NCI-H524 (cell line): ENCODE measurements at regions not wholly inside any gene's neighbourhood (a gene's known extent, or its start where the extent isn't known, plus 50 kb on each side); places are given as distances from the start of the nearest gene placed in this dataset.

ENCODE experiments used
- DNase-seq, 2 experiments: peaks; one replicate each; lab custom pipeline; 2025; lab: John Stamatoyannopoulos, UW

DNA sequence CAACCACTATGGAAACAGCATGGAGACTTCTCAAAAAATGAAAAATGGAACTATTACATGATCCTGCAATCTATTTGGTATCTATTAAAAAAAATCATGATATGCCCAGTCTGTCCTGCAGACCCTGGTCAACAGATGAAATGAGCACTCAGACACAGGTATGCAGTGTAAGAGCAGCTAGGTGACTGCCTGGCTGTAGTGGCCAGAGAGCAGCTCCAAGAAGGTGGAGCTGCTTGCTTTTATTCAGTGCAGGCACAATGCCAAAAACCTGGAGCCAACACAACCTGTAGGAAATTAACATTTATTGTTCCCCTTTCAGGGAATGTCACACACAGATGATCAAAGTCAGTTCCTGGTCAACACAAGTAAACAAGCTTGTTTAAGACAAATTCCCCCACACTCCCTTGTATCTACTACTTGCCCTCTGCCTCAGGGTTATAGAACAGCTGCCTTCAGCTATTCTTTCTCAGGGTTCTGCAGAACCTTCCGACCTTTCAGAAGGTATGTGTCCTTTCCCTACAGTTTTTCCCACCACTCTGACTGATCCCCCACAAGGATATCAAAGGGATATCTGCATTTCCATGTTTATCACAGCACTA lies 933.7 kb upstream of the SLITRK5 start:
- no peak for DNase-seq

DNA sequence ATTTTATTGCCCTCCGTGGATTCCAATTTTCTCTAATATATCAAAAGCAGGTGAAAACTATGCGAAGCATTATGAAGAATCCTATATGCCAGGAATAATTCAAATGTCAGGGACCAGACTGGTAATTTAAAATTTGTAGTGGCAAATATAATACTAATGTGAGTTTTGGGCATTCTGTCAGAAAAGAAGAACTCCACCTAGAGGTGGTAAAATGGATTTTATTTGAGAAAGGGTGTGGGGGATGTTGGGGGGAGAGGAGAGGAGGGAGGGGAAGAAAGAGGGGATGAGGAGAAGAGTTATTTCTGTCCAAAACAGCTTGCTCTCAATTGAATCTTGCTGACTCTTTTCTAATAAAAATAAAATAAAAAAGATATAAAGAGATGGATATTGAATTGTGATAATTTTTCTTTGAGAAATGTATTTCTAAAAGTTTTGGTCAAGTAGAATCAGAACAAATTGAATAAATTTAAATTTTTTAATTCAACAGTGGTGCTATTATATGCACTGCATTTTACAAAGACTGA lies 929.3 kb upstream of the SLITRK5 start:
- DNase-seq = peak in 1 of 2 experiments; percentile 13

DNA sequence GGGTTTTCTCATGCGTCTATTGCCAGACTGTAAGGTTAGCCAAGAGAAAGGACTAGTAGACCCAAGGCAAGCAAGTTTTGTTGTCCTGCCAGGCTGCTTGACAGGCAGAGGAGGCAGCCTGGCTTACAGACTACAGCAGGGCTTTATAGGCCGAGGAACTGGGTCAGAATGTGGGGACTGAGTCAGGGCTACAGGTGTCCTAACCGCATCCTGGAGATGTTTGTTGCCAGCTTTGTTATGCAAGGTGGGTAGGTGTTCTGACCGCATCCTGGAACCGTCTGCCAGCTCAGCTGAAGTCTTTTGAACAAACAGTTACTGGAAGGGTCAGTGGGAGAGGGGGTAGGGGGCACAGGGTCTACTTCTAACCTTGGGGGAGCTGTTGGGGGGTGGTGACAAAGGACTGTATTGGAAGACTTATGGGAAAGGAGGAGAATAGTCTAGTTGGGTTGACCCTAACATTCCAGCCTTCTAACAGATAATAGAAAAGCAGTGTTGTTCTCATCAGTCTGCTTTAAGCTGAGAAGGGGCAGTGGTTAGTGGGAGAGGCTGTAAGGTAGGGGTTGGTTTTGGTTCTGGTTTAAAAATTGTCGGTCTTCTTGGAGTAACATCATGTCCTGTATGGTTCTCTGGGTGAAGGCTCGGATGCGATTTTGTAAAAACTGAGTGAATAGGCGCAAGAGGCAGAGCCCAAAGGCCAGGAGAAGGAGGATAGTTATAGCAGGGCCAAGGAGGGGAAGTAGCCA lies 913.8 kb upstream of the SLITRK5 start:
- DNase-seq = no peak

- DNase-seq = no peak
Measured at GRCh38 chr13:86758116-86758515, 913.1 kb upstream of the SLITRK5 start.

DNA sequence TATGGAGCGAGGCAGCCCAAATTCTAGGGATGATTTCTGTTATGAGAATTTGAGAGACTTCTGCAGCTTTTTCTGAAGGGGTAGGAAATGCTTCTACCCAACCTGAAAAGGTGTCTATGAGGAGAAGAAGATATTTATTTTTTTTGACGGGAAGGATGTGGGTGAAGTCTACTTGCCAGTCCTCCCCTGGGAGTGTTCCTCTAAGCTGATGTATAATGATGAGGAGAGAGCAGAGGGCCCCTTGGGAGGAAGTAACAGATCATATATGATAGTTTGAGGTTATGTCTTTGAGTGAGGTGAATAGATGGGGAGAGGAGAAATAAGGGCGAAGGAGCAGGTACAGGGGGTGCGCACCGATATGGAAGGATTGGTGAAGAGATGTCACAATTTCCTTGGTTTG lies 910.6 kb upstream of the SLITRK5 start:
- DNase-seq = no peak

- DNase-seq = no peak
Measured at GRCh38 chr13:86765462-86765861, 905.7 kb upstream of the SLITRK5 start.

GRCh38 chr13:86788616-86789015 lies 882.6 kb upstream of the SLITRK5 start:
- no peak for DNase-seq

DNA sequence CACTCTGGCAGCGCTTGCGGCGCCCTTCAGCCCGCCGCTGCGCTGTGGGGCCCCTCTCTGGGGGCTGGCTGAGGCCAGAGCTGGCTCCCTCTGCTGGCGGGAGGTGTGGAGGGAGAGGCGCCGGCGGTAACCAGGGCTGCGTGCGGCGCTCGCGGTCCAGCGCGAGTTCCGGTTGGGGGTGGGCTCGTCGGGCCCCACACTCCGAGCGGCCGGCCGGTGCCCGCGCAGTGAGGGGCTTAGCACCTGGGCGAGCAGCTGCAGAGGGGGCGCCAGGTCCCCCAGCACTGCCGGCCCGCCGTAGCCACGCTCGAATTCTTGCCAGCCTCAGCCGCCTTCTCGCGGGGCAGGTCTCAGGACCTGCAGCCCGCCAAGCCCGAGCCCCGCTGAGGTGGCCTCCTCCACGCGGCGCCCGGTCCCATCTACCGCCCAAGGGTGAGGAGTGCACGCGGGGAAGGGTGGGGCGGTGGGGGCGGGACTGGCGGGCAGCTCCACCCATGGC lies 879.0 kb upstream of the SLITRK5 start:
- DNase-seq = no peak

DNA sequence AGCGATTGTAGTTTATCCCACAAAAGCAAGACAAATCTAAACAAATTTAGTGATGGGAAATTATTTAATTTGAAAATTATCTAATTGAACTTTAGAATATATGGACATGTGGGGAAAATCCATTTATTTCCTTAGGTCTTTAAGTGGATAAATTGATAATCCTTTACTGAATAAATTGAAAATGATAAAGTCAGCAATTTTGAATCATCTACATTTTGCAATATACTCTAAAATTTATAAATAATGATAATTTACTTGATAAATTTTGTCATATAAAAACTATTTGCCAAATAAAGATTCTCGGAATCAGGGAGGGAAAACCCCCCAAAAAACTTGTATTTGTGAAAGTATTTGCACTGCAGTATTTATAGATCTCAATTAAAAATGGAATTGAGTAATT lies 875.3 kb upstream of the SLITRK5 start:
- no peak for DNase-seq

DNA sequence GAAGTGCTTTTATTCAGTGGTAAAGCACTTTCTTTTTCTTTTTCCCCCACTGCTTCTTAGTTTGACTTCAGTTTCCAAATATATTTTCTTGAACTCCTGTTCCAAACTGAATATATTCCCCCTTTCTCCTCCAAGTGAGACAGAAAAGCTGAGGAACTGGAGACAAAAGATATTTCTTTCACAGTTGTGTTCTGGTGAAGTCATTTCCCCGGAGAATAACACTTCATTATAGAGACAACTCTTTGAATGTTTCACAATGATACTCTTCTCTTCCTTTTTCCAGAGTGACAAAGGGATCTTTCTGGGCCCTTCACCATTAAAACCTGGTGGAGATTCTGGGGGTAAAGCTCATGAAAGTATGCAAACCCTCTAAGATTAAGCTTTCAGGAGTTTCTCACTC lies 860.8 kb upstream of the SLITRK5 start:
- DNase-seq = peak in 1 of 2 experiments; percentile 38

GRCh38 chr13:86813198-86813597 lies 858.0 kb upstream of the SLITRK5 start:
- peak; percentile 36 to 83 for DNase-seq

GRCh38 chr13:86825410-86825809 lies 845.8 kb upstream of the SLITRK5 start:
- DNase-seq = no peak

GRCh38 chr13:86826232-86826631 lies 844.9 kb upstream of the SLITRK5 start:
- no peak for DNase-seq

GRCh38 chr13:86830046-86830445 lies 841.1 kb upstream of the SLITRK5 start:
- no peak for DNase-seq

DNA sequence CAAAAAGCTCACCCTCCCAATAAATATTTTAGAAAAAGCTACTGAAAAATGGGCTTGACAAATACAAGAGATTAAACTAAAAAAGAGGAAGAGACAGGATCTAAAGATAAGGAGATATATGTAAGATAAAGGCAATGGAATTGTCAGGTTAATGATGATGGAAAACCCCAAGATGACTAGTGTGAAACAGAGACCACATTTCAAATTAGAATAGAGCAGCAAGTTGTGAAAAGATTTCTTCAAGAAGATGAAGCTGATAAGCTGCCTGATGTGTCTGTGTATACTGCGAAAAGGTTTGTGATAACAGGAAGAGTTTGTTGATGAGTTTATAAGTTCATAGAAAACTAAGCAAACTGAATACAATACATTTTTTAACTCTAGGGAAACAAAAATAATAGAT lies 840.1 kb upstream of the SLITRK5 start:
- no peak for DNase-seq

- no peak for DNase-seq
Measured at GRCh38 chr13:86838411-86839120, 832.6 kb upstream of the SLITRK5 start.

DNA sequence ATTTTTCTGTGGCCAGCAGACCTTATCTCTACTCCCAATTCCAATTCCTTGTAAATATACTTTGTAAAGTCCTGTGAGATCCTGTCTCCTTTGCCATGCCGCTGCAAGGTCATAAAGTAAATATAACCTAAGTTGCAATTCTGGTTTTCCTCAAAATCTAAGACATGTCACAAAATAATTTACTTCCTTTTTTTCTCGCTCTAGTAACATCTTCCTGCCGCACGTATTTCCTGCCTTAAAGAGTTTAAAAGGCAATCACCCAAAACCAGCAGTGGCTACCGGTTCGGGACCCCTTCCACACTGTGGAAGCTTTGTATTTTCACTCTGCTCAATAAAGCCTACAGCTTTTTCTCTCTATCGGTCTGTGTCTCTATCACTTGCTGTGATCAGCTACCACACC lies 832.0 kb upstream of the SLITRK5 start:
- DNase-seq = no peak

DNA sequence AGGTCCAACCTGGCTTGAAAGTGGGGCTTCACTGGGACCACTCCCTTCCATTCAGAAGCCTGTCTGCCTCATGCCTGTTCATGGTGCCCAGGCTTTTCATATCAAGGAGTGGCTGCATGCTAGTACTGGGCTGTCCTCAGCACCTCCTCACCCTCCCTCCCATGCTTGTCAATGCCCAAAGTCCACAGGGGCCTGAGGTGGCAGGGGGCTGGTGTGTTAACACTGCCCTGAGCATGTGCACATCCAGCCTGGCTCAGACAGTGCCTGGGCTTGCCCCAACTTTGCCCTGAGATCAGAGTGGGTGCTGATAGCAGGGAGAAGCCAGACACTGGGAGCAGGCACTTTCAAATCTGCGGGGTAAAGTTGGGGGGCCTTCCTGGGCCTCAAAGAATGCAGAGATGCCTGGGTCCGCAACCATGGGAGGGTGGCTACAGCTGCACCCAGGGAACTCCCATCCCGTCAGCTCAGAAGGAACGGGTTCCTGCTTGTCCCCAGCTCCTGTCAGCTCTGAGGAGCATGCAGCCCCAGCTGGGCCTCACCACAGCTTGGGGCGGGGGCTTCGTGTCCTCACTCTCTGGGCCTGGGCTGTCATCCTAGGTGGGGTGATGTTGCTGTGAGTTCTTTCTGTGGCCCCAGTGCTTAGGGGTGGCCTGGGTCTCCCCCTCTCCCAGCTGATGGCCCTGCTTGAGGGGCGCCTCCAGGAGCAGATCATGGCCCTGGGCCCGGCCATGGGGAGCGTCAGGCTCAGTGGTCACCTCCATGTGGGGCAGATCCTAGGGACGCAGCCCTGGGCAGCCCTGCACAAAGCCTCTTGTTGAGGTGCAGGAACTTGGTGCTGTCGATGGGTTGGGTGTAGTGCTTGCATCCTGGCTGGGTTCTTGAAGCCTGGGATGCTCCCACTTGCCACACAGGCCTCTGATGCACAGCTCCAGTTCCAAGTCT lies 830.6 kb upstream of the SLITRK5 start:
- DNase-seq = no peak

DNA sequence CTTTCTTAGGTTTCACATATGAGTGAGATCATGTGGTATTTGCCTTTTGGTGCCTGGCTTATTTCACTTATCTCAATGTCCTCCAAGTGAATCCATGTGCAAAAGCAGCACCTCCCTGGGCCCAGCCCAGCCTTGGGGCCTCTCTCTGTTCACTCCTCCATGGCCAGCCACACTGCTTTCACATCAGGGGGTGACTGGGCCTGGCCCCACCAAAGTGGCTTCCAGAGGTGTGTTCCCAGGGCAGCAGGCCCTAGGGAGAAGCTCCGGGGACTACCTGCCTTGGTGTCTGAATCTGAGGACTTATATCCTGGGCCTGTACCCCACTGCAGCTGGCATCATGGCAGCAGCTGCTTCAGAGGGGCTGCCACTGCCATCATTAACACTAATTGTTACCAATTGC lies 829.9 kb upstream of the SLITRK5 start:
- no peak for DNase-seq

- no peak for DNase-seq
Measured at GRCh38 chr13:86846501-86846900, 824.7 kb upstream of the SLITRK5 start.

- DNase-seq = no peak
Measured at GRCh38 chr13:86848716-86849115, 822.5 kb upstream of the SLITRK5 start.

DNA sequence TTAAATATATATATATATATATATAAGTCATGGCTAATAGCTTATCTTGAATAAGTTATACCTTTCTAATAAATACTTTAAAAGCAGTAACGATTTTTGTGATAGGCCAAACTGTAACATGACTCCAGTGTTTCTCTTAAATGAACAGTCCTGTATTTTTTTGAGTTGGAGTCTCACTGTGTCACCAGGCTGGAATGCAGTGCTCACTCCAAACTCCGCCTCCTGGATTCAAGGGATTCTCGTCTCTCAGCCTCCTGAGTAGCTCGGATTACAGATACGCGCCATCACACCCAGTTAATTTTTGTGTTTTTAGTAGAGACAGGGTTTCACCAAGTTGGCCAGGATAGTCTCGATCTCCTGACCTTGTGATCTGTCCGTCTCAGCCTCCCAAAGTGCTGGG lies 814.2 kb upstream of the SLITRK5 start:
- no peak for DNase-seq
